ENCODE measurements at regions not wholly inside any gene's neighbourhood (a gene's known extent, or its start where the extent isn't known, plus 50 kb on each side); places are given as distances from the start of the nearest gene placed in this dataset.
"Not testable (repeated sequence)": the region's sequence is repeated elsewhere in the genome, so short reads cannot be mapped to it uniquely, and the experiment has no call there.

GRCh38 chr6:103504501-103505154, 1355.1 kb downstream of the HACE1 start:
- DNase-seq = no peak

- not testable (repeated sequence) for DNase-seq
Measured at GRCh38 chr6:103496588-103496987, 1363.1 kb downstream of the HACE1 start.

- no peak for DNase-seq
Measured at GRCh38 chr6:103456652-103457051, 1403.1 kb downstream of the HACE1 start.

DNA sequence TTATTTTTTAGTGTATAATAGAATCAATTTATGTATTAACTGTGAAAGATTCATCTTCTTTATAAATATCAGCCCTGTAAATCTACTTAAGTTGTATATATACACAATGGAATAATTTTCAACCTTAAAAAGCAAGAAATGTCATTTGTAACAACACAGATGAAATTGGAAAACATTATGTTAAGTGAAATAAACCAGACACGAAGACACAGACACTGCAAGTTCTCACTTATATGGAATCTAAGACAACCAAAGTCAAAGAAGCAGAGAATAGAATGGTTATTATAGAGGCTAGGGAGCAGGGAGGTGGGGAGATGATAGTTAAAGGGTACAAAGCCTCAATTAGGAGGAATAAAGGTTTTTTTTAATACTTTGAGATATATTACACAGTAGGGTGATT, 1404.4 kb downstream of the HACE1 start:
- DNase-seq = no peak

DNA sequence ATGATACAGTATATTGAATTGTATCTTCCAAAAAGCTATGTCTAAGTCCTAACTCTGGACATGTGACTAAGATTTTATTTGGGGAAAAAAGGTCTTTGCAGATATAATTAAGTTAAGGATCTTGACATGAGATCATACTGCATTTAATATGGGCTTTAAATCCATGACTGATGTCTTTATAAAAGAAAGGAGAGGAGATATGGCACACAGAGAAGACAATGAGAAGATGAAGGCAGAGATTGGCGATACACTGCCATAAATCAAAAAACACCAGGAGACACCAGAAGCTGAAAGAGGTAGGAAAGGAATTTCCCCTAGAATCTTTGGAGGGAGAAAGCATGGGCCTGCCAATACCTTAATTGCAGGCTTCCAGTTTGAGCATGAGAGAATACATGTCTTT, 1450.2 kb downstream of the HACE1 start:
- no peak for DNase-seq

DNA sequence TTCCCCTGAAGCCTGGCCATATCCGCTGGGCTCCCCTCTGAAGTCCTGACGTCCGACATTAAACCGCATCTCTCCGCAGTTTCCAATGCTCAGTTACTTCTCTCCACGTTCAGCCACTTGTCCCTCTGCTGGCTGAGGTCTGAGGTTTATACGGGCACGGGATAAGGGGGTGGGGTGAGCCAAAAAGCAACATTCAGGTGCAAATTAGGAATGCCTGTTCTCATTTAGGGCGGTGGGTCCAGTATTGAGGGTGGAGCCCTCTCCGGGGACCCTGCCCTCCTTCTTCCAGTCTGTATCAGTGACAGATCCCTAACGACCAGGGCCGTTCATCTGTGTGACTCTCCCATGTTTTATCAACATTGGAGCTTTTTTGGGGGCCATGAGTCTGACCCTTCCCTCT, 1454.4 kb downstream of the HACE1 start:
- DNase-seq = no peak

DNA sequence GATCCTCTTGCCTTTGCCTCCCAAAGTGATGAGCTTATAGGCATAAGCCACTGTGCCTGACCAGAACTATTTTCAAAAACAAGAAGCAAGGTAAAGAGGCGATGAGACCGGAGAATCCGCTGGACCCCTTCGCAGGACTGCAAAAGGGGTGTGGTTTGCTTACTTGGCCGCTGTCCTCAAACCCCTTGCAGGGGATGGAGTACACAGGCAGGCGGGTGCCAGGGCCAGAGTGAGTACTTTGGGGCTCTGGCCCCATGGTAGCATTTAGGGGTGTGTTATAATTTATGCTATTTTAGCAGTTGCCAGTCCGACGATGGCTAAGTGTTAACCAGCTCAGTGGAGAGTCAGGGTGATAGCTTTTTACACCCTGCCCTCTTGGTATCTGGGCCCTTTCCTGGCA, 1454.9 kb downstream of the HACE1 start:
- DNase-seq = no peak

DNA sequence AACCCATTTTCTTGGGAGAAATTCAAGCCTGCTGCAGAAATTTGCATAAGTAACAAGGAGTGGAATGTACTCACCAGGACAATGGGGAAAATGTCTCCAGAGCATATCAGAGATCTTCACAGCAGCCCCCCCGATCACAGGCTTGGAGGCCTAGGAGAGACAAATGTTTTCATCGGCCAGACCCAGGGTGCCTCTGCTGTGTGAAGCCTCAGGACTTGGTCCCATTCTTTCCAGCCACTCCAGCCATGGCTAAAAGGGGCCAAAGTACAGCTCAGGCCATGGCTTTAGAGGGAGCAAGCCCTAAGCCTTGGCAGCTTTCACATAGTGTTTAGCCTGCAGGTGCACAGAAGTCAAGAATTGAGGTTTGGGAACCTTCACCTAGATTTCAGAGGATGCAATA, 1463.0 kb downstream of the HACE1 start:
- no peak for DNase-seq

DNA sequence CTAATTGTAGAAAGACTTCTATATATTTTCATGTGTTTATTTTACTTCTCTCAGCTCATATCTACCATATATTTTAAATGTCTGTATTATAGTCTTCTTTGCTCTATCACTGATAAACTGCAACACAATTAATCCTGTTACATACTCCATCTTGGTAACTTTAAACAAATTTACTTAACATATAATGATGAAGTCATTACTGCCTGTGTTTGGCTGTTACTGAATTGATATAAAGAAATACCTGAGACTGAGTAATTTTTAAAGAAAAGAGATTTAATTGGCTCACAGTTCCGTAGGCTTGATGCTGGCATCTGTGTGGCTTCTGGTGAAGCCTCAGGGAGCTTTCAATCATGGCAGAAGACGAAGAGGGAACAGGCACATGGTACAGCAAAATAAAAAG, 1480.4 kb downstream of the HACE1 start:
- no peak for DNase-seq

- DNase-seq = no peak
Measured at GRCh38 chr6:103367212-103367611, 1492.5 kb downstream of the HACE1 start.

- DNase-seq = no peak
Measured at GRCh38 chr6:103356531-103356930, 1503.2 kb downstream of the HACE1 start.

GRCh38 chr6:103344554-103345163, 1515.1 kb downstream of the HACE1 start:
- no peak for DNase-seq

DNA sequence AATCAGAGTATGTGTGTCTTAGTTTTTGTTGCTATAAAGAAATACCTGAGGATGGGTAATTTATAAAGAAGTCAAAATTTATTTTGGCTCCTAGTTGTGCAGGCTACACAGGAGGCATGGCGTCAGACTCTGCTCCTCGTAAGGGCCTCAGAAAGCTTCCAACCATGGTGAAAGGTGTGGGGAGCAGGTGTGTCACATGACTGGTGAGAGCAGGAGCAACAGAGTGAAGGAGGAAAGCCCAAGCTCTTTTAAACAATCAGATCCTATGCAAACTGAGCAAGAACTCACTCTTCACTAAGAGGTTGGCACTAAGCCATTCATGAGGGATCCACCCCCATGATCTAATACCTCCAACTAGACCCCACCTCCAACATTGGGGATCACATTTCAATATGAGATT, 1524.3 kb downstream of the HACE1 start:
- no peak for DNase-seq

- no peak for DNase-seq
Measured at GRCh38 chr6:103326760-103327757, 1532.7 kb downstream of the HACE1 start.

DNA sequence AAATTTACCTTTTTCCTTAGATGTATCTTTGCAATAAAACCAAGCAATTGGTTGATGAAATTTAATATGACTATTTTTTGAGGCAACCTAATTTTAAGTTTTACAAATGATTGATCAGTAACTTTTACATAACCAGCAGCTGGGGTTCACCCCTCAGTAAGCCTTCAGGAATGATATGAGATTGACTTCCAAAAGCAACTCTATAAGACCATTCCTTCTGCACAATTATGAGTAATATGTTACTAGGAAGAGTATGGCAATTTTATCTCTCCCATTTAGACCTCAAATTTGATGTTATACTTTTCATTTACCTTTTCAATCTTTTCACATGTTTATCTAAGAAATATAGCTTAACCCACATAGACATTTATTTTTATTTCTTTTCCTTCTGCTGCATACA, 1546.3 kb downstream of the HACE1 start:
- DNase-seq = no peak

DNA sequence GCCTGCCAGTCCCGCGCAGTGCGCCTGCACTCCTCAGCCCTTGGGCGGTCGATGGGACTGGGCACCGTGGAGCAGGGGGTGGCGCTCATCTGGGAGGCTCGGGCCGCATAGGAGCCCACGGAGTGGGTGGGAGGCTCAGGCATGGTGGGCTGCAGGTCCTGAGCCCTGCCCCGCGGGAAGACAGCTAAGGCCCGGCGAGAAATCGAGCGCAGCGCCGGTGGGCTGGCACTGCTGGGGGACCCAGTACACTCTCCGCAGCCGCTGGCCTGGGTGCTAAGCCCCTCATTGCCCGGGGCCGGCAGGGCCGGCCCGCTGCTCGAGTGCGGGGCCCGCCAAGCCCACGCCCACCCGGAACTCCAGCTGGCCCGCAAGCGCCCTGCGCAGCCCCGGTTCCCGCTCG, 1565.3 kb downstream of the HACE1 start:
- not testable (repeated sequence) for DNase-seq

DNA sequence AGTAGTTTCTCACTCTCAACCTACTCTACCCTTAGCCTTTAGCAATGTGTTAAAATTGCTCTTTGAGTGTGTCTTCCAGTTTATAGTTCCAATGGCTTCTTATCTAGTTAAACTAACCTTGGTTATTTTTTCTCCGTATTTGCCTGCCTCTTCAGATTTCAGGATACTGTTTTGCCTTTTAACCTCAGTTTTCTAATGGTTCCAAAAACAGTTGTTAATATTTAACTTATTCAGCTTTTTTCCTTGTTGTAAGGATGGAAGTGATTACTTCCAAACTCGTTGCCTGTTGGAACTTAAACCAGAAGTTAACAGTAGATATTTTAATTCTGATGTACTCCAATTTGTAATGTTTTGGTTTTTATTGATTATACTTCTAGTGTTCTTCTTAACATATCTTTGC, 1574.9 kb downstream of the HACE1 start:
- DNase-seq = no peak

DNA sequence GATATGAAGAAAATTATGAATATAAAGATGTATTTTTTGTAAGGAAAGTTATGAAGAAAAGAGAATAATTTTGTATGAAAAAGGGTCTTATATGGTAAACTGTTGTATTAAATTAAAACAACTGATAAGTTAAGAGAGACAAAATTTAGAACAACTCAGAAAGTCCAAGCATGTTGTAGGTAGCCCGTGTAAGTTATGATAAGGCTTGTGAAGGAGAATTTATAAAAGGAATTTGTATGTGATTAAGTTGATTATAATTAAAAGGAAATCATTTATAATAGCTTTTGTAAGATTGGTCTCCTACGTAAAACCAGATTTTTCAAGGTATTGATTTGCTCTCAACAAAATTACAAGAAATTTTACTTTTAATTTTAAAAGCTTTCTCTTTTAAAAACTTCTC, 1579.3 kb downstream of the HACE1 start:
- DNase-seq = no peak

DNA sequence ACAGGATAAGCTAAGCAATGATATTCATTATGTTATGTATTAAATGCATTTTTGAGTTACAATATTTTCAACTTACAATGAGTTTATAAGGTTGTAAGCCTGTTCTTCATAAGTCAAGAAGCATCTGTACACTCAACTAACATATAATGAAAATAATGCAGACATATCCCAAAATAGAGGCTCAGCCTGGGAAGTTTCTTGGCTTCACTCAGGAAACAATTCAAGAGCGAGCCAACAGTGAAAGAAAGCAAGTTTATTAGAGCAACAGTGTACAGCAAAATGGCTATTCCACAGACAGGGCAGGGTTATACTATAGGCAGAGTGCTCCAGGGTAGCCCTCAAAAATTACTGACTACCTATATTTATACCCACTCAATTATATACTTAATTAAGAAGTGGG, 1581.8 kb downstream of the HACE1 start:
- DNase-seq = no peak

DNA sequence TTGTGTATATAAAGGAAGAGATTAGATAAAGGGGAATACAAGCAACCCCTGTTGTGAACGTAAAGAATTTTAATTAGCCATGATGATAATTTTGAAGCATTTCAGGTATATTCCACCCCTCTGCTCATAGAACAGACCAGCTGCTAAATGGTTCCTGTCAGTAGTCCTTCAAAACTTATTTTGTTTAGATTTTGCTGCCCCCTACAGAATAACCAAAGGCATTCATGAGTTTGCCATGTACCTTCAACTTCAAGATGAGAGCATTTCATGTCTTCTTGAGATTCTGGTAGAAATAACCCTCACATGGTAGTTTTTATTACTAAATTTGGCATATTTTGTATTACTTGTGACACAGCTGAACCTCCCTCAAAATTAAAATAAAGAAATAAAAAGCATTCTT, 1586.7 kb downstream of the HACE1 start:
- no peak for DNase-seq

GRCh38 chr6:103269581-103269980, 1590.1 kb downstream of the HACE1 start:
- DNase-seq = no peak

GRCh38 chr6:103268335-103268734, 1591.4 kb downstream of the HACE1 start:
- DNase-seq = no peak

DNA sequence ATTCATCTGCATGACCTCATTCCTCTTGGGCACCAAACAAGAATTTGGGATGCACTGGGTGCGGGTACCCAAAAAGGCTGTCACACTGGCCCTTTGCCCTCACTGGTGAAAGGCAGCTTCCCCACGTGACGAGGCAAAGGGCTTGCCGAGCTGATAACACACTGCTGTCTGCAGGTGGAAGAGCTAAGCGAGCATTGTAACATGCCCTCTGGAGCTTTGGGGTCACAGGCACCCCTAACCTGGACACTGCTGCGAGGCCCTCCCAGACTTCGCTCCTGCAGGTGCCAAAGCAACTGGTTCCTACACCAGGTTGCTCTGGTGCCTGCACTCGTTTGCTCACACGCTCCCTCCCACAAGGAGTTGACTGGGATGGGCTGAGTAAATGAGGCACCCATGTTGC, 1595.7 kb downstream of the HACE1 start:
- DNase-seq = no peak

- DNase-seq = no peak
Measured at GRCh38 chr6:103255132-103255531, 1604.6 kb downstream of the HACE1 start.
